ENCODE measurements at regions not wholly inside any gene's neighbourhood (a gene's known extent, or its start where the extent isn't known, plus 50 kb on each side); places are given as distances from the start of the nearest gene placed in this dataset.

DNA sequence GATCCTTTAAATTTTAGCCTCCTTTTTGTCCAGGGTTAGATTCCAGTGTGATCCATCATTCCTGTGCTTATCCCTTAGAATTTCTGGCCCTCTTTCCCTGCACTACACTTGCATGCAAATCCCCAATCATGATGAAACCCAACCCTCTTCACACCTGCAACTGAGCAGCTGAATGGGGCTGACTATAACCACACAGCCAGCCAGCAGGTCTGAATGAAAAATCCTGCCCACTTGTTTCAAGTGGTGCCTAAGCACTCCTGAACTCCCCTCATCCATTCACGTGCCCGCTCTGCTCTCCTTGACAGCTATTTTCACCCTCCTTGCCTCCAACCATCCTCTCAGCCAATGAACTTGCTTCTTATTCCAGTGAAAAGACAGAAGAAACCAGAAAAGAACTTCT is 80.5 kb upstream of the AFF3 start:
- no peak for DNase-seq (ENCODE audit: low read depth, low spot score)

DNA sequence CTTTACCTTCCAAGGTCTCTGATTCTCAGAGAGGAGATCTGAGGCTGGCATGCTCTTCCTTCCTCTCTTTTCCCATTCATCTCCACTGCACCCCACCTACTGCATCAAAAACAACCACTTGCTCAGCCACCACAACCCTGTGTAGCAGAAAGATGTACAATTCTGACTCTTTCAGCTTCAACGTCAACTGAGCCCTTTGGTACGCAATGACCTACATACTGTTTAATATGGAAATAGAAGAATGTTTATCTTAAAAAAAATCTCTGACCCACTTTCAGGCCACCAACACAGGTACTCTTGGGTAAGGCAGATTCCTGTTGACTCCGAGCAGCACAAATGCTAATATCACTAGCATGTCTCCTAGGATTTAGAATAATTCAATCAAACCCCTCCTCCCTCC is 76.2 kb upstream of the AFF3 start:
- no peak for DNase-seq (ENCODE audit: low read depth, low spot score)

DNA sequence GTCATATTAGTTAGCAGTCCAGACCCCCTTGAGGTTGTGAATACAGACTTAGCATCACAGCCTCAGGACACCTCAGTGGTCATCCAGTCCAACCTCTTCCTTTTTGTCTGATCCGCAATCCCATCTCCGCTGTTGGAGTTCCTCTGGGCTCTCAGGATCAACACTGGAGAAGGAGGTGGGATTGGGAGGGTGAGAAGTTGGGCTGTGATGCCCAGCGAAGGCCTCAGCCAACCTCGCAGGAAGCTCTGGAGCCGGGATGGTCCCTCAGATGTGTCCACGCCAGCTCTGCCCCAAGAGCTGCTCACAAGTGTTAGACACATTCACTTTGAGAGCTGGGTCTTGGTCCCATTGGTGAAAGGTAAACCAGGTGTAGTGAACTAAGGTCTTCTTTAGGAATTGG is 74.9 kb upstream of the AFF3 start:
- no peak for DNase-seq (ENCODE audit: low read depth, low spot score)

DNA sequence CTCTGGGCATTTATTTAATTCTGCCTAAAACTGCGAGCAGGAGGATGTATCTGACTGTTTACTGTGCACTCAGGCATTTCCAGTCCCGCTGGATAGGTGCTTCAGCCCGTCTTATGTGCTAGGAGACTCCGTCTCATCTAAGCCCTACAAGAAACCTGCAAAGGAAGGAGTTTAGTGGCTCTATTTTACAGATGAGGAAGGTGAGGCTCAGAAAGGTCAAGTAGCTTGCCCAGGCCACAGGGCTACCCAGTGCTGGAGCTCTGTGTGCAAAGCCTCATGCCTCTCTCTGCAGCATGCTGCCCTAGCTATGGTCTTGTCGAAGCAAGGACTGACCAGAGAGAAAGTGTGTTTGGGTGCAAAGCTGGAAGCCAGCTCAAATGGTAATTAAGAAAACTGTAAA is 73.6 kb upstream of the AFF3 start:
- DNase-seq (ENCODE audit: low read depth, low spot score): no peak

DNA sequence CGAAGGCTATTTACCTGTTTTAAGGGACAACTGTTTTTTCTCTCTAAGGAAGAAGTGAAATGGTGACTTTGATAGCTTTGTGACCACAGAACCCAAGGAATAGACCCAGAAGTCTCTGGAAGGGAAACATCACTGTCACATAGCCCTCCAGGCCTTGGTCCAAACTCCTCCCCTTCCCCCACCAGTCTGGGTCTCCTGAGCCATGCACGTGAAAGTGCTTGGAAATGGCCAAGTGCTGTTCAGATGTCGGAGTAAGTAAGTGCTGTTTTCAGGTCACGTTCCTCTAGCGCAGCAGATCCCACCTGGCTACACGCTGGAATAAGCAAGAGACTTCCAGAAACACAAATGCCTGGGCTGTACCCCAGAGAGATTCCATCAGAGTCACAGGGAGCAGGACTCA is 73.0 kb upstream of the AFF3 start:
- no peak for DNase-seq (ENCODE audit: low read depth, low spot score)

DNA sequence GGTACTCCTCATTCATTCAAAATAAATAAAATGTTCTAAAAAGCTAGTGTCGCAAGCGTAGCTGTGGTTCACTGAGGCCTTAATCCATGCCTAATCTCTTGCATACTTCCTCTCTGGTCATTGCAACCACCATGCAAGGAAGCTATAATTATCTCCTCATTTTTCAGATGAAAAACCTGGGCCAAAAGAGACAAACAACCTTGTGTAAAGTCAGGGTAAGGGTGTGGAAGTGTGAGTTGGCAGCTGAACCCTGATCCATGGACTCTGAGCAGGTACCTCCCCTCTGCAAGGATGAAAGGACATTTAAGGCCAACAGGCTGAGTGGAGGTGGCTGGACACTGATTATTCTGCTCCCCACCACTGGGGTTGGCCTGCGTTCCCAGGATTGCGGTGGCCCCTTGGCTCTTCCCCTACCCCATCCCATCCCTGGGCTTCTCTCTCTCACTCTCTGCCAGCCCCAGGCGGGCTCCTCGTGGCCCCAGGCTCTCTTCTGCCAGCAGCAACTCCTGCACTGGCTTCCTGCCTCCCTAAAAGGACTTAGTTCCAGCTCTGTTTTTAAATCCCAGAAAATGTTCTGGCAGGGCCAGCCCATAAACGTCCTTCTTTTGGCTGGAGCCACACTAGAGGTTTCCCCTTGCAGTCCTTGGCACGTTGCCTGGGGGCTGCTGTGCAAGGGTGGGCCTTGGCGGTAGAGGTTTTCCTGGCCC is 72.0 kb upstream of the AFF3 start:
- DNase-seq (ENCODE audit: low read depth, low spot score): no peak

DNA sequence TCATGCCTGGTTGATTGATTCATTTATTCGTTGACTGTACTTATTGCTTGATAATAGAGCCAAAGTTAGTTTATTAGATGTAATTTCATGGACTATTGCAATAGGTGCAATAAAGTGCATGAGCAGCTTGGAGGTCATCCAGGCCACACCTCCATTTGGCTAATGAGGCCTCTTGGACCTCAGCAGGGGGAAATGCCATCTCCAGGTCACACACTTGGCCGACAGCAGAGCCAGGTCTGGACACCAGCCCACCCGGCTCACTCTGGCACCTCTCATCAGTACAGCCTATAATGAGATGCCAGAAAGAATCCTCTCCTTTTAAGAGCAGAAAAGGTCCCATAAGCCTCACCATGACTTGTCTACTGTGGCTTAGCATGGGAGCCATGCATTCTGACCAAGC is 71.2 kb upstream of the AFF3 start:
- no peak for DNase-seq (ENCODE audit: low read depth, low spot score)

DNA sequence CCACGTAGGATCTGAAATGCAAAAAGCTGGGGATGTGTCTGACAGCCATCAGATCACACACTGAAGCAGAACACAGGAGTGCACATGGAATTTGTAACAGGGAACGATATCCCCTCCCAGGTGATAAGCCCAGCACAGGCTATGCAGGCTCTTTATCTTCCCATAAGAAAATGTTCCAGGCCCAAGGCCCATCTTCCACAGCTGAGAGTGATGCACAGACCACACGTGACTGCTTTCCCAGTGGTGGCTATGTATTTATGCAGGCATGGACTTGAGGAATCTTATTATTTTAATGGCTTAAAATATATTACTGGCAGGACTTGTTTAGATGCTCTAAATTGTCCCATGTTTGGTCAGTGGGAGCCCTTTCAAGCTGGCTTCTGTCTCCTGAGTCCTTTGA is 70.5 kb upstream of the AFF3 start:
- DNase-seq (ENCODE audit: low read depth, low spot score): no peak

DNA sequence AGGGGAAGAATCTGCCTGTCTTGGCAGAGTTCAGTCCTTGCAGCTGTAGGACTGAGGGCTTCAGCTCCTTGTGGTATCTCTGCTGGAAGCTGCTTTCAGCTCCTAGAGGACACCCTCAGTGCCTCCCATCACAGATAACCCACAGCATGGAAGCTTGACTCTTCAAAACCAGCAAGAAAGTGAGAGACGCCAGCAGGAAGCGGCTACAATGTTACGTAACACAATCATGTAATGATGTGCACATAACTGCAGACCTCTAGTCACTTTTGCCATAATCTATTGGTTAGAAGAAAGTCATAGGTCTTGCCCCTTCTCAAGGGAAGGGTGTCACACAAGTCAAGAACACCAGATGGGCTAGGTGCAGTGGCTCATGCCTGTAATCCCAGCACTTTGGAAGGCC is 69.1 kb upstream of the AFF3 start:
- no peak for DNase-seq (ENCODE audit: low read depth, low spot score)

DNA sequence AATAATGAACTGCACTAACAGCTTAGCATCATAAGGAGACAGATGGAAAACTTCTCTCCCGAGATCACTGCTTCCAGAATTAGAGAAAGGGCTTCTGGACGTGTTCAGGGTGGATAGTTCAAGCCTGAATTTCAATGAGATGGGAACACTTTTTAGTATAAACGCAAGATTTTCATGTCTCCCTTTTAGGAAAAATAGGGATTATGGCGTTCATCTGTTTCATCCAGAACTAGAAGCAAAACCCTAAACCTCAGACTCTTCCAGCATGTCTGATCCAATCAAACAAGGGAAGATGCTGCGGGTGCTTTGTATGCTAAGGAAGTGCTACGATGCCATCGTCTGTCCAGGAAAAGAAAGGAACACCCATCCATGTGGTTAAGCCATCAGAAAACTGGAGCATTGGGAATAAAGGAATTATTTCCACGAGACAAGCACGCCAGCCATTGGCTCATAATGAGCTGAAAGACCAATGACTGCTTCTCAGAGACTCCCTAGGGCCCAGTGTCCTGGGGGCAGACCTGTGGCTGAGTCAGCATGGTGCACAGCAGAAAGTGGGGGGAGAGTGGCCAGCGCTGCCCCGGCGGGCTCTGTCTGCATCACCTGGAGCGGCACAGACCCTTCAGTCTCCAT is 65.9 kb upstream of the AFF3 start:
- DNase-seq (ENCODE audit: low read depth, low spot score): no peak

DNA sequence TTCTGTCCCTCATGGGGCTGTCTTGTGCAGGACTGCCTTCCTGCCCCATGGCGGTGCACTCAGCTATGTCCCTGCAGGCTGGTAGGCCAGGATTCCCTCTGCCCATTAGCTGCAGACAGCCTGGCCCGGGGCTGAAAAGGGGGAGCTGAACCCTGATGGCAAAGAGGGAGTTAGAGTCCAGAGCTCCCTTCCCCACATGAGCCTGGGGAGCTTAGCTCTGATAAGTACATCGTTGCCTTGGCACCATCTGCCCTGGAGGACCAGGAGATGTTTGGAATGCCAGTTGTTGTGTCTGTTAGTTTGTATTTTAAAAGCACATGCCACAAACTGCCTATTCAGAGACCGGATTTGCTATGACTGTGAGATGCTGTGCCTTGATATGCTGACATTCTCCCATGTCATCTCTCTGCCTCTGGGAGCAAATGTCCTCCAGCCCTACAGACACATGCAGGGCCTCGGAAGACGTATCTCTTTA is 65.1 kb upstream of the AFF3 start:
- no peak for DNase-seq (ENCODE audit: low read depth, low spot score)

DNA sequence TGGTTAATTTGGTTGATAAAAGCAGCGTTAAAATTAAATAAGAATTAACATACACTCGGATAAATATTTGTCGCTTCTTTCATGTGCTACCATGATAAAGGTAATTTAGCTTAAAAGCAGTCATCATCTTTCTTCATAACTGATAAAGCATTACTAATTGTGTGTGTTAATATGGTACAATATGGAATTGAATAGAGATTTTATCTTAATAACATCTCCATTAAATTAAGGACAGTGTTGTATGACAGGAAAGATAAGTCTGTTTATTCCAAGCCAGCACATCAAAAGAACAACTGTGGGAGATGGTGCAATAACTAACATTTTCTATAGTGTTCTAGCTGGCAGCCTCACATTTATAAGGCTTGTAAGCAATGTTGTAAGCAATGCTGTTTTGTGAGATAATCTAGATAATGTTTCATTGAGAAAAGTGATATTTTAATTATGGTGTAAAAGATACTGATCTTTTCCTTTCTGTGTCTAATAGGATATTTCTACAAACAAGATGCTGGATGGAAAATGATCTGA is 64.4 kb upstream of the AFF3 start:
- DNase-seq (ENCODE audit: low read depth, low spot score): no peak

DNA sequence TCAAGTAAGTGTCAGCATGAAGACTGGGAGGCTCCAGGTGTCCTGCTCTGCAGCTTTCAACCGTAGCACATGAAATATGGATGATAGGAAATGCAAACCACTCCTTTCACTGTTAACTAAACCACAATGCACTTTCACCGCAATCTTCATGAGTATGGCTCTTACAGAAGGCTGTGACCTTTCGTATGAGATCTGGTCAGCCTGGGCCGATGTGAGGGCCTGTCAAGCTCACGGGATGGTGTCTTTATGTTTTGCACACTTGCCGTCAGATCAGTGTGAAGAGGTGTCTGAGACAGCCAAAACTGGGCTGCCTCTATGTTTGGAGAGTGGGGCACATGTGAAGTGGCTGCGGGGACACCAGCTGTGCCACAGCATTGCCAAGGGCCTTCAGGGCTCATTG is 62.8 kb upstream of the AFF3 start:
- DNase-seq (ENCODE audit: low read depth, low spot score): no peak

DNA sequence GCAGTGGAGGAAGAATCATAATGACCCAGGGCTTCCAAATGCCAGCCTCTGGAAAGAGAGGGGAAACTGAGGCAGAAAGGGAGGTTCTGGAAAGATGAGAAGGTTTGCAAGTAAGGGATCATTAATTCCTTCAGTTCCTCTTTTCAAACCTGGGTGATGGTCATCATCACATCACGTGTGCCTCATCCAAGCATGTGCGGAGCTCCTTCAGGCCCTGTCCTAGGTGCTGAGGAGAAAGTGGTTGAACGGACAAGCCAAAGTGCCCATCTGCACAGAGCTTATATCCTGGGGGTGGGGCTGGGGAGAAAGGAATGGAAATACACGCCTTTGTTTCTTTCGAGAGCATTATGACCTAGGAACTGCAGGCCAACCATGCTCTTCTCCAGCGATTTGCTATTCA is 60.2 kb upstream of the AFF3 start:
- no peak for DNase-seq (ENCODE audit: low read depth, low spot score)

DNA sequence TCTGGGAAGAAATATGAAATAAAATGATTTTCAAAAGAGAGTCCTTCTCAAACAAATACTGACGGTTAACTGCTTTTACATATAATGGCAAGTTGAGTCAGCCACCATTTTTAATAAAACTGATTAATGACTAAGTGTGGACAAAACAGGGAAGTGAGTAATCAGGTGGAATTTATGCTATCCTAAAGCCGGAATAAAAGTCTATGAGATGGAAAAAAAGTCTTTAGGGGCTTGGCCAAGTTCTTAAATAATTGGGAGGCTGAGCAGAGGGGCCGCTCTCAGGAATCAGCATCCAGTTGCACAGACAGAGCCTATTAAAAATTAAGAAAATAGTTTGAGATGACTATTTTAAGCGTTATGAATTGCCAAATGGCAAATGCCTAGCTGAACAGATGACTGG is 58.6 kb upstream of the AFF3 start:
- DNase-seq (ENCODE audit: low read depth, low spot score): no peak

DNA sequence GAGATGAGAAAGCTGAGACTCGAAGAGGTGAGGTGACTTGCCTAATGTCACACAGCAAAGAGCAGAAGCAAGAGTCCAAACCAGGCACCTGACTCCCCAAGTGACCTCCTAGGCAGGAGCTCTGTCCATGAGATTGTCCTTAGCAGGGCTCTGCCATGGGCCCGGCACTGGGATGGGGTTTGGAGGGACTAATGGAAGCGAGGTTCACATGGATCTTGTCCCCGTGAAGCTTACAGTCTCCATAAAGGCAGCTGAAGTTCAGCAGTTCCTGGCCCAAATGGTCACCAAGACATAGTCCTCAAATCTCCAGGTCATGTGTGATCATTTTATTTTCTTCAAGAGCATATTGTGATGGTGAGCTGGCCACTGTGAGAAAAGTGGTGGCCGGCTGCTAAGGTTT is 57.0 kb upstream of the AFF3 start:
- no peak for DNase-seq (ENCODE audit: low read depth, low spot score)

DNA sequence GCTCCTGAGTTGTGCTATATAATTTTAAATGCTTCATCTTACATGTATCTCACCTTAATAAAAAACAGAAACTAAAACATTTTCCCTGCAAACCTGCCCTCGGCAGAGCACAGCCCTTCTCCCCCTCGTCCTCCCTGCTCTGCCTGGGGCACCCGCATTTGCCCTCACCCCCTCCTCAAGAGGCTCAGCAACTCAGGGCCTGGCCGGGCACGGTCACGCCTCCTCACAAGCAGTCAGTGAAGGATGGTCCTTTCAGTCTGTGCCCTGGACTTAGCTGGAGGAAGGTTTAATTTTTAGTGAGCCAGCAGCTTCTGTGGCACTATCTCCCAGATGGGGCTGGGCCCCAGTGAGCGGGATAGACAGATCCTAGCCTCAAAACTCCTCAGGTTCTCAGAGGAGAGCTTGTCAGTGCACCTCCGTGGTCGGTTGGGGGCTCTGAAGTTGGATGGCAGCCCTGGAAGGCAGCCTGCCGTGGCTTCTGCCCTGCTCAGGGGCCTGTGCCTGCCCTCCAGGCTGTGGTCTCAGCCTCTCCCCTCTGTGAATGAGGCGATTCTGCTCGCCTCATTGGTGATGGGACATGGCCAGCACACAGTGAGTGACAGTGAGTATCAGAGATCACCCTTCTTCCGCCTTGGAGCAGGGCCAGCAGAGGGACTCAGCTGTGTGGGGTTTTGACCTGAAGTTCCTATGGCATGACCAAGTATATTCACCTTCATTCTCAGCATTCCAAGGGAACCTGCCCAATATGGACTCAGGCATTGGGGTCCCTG is 56.3 kb upstream of the AFF3 start:
- no peak for DNase-seq (ENCODE audit: low read depth, low spot score)

DNA sequence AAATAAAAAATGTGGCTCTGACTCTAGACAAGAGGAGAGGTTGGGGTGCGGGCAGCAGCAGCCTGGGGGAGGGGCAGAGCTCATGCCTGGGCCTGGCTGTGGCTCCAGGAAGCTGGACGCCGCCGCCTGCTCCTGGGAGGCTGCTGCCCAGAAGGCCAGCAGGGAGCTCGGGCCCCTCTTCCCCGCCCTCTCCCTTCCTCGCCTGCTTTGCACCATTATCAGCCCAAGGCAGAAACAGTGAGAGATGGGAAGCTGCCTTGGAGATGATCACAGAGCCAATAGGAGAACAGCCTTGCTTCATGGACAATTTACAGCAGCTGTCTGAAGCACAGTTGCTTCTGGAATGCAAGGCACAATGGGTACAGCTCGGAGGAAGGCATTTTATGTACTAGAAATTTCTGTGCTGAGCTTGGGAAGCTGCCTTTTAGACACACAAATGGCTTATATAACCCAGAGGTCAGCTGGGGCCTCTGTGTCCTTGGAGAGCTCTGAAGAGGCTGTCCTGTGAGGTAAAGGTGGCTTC is 55.3 kb upstream of the AFF3 start:
- peak; percentile 21 for DNase-seq (ENCODE audit: low read depth, low spot score)

DNA sequence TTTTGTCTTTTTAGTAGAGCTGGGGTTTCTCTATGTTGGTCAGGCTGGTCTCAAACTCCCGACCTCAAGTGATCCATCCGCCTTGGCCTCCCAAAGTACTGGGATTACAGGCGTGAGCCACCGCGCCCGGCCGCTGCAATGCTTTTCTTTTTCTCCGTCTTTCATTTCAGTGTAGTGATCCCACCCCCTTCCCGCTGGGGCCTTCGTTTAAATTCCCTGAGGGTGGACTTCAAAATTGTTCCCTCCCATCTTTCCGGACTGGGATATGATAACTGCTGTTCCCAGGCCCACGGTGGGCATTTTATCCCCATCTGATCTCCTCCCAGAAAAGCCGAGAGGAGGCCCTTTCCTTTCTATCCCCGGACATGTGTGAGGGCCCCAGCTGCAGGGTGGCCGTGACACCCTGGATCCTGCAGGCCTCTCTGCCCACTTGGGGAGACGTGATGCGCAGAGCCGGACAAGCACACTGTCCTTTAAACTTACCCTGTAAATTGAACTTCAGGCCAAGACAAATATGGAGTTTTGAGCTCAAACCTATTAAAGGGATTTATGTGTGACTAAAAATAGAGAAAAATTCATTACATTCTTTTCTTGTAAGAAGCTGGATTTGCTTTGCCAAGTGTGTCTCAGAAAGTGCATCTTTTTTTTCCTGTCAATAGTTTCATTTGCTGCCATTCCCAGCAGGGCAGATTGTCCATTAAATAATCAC is 54.5 kb upstream of the AFF3 start:
- no peak for DNase-seq (ENCODE audit: low read depth, low spot score)

DNA sequence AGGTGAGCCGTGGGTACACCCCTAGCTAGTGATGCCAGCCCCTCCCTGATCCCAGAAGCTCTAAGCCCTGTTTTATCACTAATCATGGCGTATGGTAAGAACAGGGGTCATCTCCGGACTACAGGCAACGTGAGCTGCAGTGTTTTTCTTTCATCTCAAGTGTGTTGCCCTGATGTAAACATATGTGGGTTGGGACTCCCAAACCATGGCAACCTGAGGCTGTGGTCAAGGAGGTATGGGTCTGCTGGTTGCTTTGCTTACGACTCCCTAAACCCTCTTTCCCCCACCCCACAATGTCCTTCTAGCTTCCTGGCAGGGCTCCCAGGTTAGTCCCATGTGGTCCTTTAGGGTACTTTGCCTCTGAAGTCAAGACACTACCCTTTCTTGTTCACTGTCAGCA is 53.6 kb upstream of the AFF3 start:
- DNase-seq (ENCODE audit: low read depth, low spot score): no peak

DNA sequence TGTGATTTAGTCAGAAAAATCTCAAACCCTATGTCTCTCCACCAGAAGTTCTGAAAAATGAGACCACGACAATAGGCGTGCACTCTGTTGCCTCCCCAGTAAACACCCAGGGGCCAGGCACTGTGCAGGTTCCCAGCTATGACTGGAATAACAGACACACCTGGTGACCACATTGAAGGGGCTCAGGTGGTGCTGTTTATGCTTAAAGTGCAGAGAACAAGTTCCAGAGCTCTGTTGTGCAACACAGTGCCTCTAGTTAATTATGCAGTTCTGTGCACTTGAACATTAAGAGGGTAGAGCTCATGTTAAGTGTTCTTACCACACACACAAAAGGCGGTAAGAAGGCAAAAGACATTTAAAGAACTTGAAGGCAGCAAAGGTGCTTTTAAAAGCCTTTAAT is 52.6 kb upstream of the AFF3 start:
- no peak for DNase-seq (ENCODE audit: low read depth, low spot score)

DNA sequence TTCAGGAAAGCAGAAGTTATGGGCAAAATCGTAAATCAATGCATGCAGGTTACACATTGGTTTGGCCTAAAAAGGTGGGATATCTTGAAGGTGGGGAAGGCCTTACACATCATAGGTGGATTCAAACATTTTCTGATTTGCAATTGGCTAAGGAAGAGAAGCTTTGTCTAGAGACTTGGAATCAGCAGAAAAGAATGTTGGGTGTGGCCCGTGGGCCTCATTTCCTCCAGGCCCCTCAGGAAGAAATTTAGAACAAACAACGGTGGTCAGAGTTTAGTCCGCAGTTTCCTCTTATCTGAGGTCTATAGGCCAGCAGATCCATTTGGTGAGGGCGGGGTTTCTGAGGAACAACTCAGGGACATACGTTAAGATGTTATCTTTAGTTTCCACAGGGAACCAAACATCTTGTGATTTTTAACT is 50.9 kb upstream of the AFF3 start:
- DNase-seq (ENCODE audit: low read depth, low spot score): no peak
